HCT116 (cell line): ENCODE measurements at regions not wholly inside any gene's neighbourhood (a gene's known extent, or its start where the extent isn't known, plus 50 kb on each side); places are given as distances from the start of the nearest gene placed in this dataset.

Experiments
- ATAC-seq: fragments of 200-7000 bp; cut with Tn5 transposase; 2 replicates; pipeline ENCODE4 v1.9.1; 2020; ENCODE audit warnings: mild to moderate bottlenecking, moderate library complexity
- BruUV-seq: library from RNA; stranded (reverse); fragments of 400-500 nt; replicated peaks from 2 replicates; lab custom pipeline; 2021; lab: Mats Ljungman, UMichigan
- CTCF ChIA-PET: fragments of 300-600 bp; sonication (Branson Sonifier 250); formaldehyde crosslinking; loops from one replicate; lab custom pipeline; 2021; ENCODE audit warnings: antibody characterized with exemption; lab: Charles Lee
- POLR2A ChIA-PET: fragments of 300-600, 350-600 bp; sonication (Branson Sonifier 250); formaldehyde crosslinking; loops from one replicate; lab custom pipeline; 2021; ENCODE audit warnings: antibody characterized with exemption; lab: Charles Lee
- RAD21 ChIA-PET, 2 experiments: fragments of 300-600 bp; sonication (Branson Sonifier 250); formaldehyde crosslinking; loops; one replicate each; lab custom pipeline; 2023; ENCODE audit warnings: low total read pairs in 2 of 2; ENCODE audit not compliant: uncharacterized antibody in 2 of 2, unreplicated experiment in 2 of 2, low non-redundant PET in 1 of 2; lab: Charles Lee
- DNase-seq: peaks from one replicate; pipeline ENCODE4 v3.0.0-alpha.2; 2010; ENCODE audit warnings: low read depth, low spot score
- H2AFZ ChIP-seq: fragments of 200-600 bp; shearing (Covaris generic), sonication (generic); 2 replicates; pipeline ENCODE4 v1.6.1; 2017; ENCODE audit warnings: low read depth, mixed run types, mixed read lengths, antibody characterized with exemption, low read length; ENCODE audit not compliant: poor library complexity, severe bottlenecking
- H3K27ac ChIP-seq: 2 replicates; pipeline ENCODE4 v1.5.1; 2012; ENCODE audit warnings: low read depth, low read length
- H3K27me3 ChIP-seq: fragments of 200-600 bp; sonication (generic); 2 replicates; pipeline ENCODE4 v1.6.1; 2016; ENCODE audit warnings: mixed run types, low read length, mixed read lengths; ENCODE audit not compliant: insufficient read depth
- H3K36me3 ChIP-seq, 2 experiments: fragments of 200-500 bp in 1 of 2; fragments of 200-600 bp in 1 of 2; sonication (Bioruptor generic) in 1 of 2; sonication (generic) in 1 of 2; 2 replicates each; pipeline versions ENCODE4 v1.5.1 to v1.6.1; 2014 to 2016; ENCODE audit warnings: low read length in 2 of 2, inconsistent platforms in 1 of 2, mixed read lengths in 1 of 2, mixed run types in 1 of 2; ENCODE audit not compliant: insufficient read depth in 2 of 2, control insufficient read depth in 1 of 2
- H3K4me1 ChIP-seq, 2 experiments: fragments of 200-600 bp in 1 of 2; sonication (generic) in 1 of 2; 2 replicates each; pipeline versions ENCODE4 v1.5.1 to v1.6.1; 2012 to 2017; ENCODE audit warnings: low read length in 2 of 2, inconsistent platforms in 1 of 2, mild to moderate bottlenecking in 1 of 2, mixed read lengths in 1 of 2, mixed run types in 1 of 2, moderate library complexity in 1 of 2; ENCODE audit not compliant: insufficient read depth in 2 of 2, control insufficient read depth in 1 of 2
- H3K4me2 ChIP-seq: fragments of 200-600 bp; sonication (generic); 2 replicates; pipeline ENCODE4 v1.6.1; 2017; ENCODE audit warnings: mixed run types, low read length, mixed read lengths
- H3K4me3 ChIP-seq, 2 experiments: fragments of 200-600 bp in 1 of 2; sonication (generic) in 1 of 2; replicated peaks in 1 of 2; 2 replicates each; pipeline ENCODE4 v1.5.1; 2011 to 2016; ENCODE audit warnings: low read length in 2 of 2, control low read depth in 1 of 2, low read depth in 1 of 2, mild to moderate bottlenecking in 1 of 2, mixed read lengths in 1 of 2, mixed run types in 1 of 2
- H3K79me2 ChIP-seq: fragments of 200-600 bp; sonication (generic); 2 replicates; pipeline ENCODE4 v1.6.1; 2017; ENCODE audit warnings: mild to moderate bottlenecking, mixed run types, low read length, moderate library complexity, mixed read lengths; ENCODE audit not compliant: insufficient read depth
- H3K9ac ChIP-seq: fragments of 200-600 bp; sonication (generic); 2 replicates; pipeline ENCODE4 v1.6.1; 2016; ENCODE audit warnings: low read length, mixed read lengths
- H3K9me2 ChIP-seq: fragments of 200-600 bp; sonication (generic), shearing (Covaris generic); 2 replicates; pipeline ENCODE4 v1.6.1; 2017; ENCODE audit warnings: mixed run types, mild to moderate bottlenecking, moderate library complexity; ENCODE audit not compliant: insufficient read depth
- H3K9me3 ChIP-seq, 2 experiments: fragments of 200-500 bp in 1 of 2; fragments of 200-600 bp in 1 of 2; sonication (Bioruptor generic) in 1 of 2; sonication (generic) in 1 of 2; 2 replicates each; pipeline ENCODE4 v1.6.1; 2014 to 2017; ENCODE audit warnings: low read length in 2 of 2, mixed read lengths in 2 of 2, inconsistent platforms in 1 of 2, low read depth in 1 of 2, mild to moderate bottlenecking in 1 of 2, mixed run types in 1 of 2, moderate library complexity in 1 of 2; ENCODE audit not compliant: control insufficient read depth in 1 of 2, insufficient read depth in 1 of 2
- H4K20me1 ChIP-seq: fragments of 200-600 bp; sonication (generic), shearing (Covaris generic); 2 replicates; pipeline ENCODE4 v1.6.1; 2017; ENCODE audit warnings: mixed run types, mild to moderate bottlenecking, moderate library complexity; ENCODE audit not compliant: insufficient read depth
- ATF3 ChIP-seq: IDR thresholded peaks from 2 replicates; pipeline ENCODE4 v1.6.1; 2012
- CBX3 ChIP-seq: IDR thresholded peaks from 2 replicates; pipeline ENCODE4 v1.6.1; 2012; ENCODE audit warnings: low read depth
- CEBPB ChIP-seq: IDR thresholded peaks from 2 replicates; pipeline ENCODE4 v1.6.1; 2012; ENCODE audit warnings: low read depth
- CTCF ChIP-seq, 3 experiments: fragments of 200-600 bp in 1 of 3; sonication (generic) in 1 of 3; IDR thresholded peaks in 2 of 3; conservative IDR thresholded peaks in 1 of 3; 2 replicates each; pipeline ENCODE4 v1.5.1; 2012 to 2017; ENCODE audit warnings: low read depth in 2 of 3, low read length in 2 of 3, antibody characterized with exemption in 1 of 3, borderline replicate concordance in 1 of 3, control low read depth in 1 of 3, mild to moderate bottlenecking in 1 of 3, mixed read lengths in 1 of 3, mixed run types in 1 of 3, moderate library complexity in 1 of 3; ENCODE audit not compliant: insufficient read depth in 1 of 3
- EGR1 ChIP-seq: IDR thresholded peaks from 2 replicates; pipeline ENCODE4 v1.6.1; 2012; ENCODE audit warnings: low read depth
- ELF1 ChIP-seq: IDR thresholded peaks from 2 replicates; pipeline ENCODE4 v1.6.1; 2012; ENCODE audit warnings: low read depth, borderline replicate concordance
- EZH2 ChIP-seq: fragments of 200-600 bp; sonication (generic); IDR thresholded peaks from 2 replicates; pipeline ENCODE4 v1.6.1; 2017; ENCODE audit warnings: antibody characterized with exemption, mixed run types
- FOSL1 ChIP-seq: IDR thresholded peaks from 2 replicates; pipeline ENCODE4 v1.6.1; 2012; ENCODE audit warnings: low read depth
- JUND ChIP-seq: IDR thresholded peaks from 2 replicates; pipeline ENCODE4 v1.6.1; 2012
- MAX ChIP-seq: IDR thresholded peaks from 2 replicates; pipeline ENCODE4 v1.6.1; 2012
- POLR2AphosphoS5 ChIP-seq: IDR thresholded peaks from 2 replicates; pipeline ENCODE4 v1.6.1; 2011; ENCODE audit warnings: mild to moderate bottlenecking, low read depth, low read length, moderate library complexity
- RAD21 ChIP-seq: IDR thresholded peaks from 2 replicates; pipeline ENCODE4 v1.6.1; 2012; ENCODE audit warnings: low read depth, mild to moderate bottlenecking
- REST ChIP-seq: IDR thresholded peaks from 2 replicates; pipeline ENCODE4 v1.6.1; 2012; ENCODE audit warnings: low read depth
- SIN3A ChIP-seq: IDR thresholded peaks from 2 replicates; pipeline ENCODE4 v1.6.1; 2012; ENCODE audit warnings: low read depth
- SP1 ChIP-seq: IDR thresholded peaks from 2 replicates; pipeline ENCODE4 v1.6.1; 2012; ENCODE audit warnings: low read depth
- TCF7L2 ChIP-seq: IDR thresholded peaks from 2 replicates; pipeline ENCODE4 v1.7.0; 2011; ENCODE audit warnings: borderline replicate concordance, inconsistent platforms; ENCODE audit not compliant: insufficient read depth, insufficient read length; ENCODE audit errors: extremely low read depth
- YY1 ChIP-seq: IDR thresholded peaks from 2 replicates; pipeline ENCODE4 v1.6.1; 2011; ENCODE audit warnings: low read length, low read depth, moderate library complexity, mild to moderate bottlenecking; ENCODE audit not compliant: insufficient replicate concordance; ENCODE audit errors: extremely low read depth
- ZBTB33 ChIP-seq: IDR thresholded peaks from 2 replicates; pipeline ENCODE4 v1.6.1; 2011; ENCODE audit warnings: mild to moderate bottlenecking, low read length, moderate library complexity; ENCODE audit not compliant: insufficient replicate concordance; ENCODE audit errors: extremely low read depth
- ZNF274 ChIP-seq: fragments of 200-500 bp; sonication (Bioruptor generic); IDR thresholded peaks from 2 replicates; pipeline ENCODE4 v1.6.1; 2014; ENCODE audit warnings: mild to moderate bottlenecking, low read depth, low read length, inconsistent platforms
- intact Hi-C: fragments of 100-400 bp; cut with micrococcal nuclease; formaldehyde crosslinking; loops from 2 replicates; pipeline ENCODE4 v1.10.0; 2022

GRCh38 chr1:191620883-191621282, 537.4 kb upstream of the RGS18 start (continued):
- TF ChIP-seq REST = no peak
- no peak for TF ChIP-seq JUND
- no peak for TF ChIP-seq YY1
- no peak for TF ChIP-seq ZBTB33
- TF ChIP-seq ZNF274 = no peak
- TF ChIP-seq ATF3 = no peak
- no peak for TF ChIP-seq SP1
- TF ChIP-seq POLR2AphosphoS5 = no peak

- BruUV-seq = no TSS peak
- no peak overlapping the region for H3K9ac ChIP-seq
- no peak overlapping the region for H2AFZ ChIP-seq
- TF ChIP-seq EGR1 (no peak), ELF1 (no peak), CTCF (IDR thresholded peaks at IDR 0.05 in 2 of 3, conservative IDR thresholded peaks at IDR 0.05 in 1 of 3; ENCODE audit: borderline replicate concordance in 1 of 3, insufficient read depth in 1 of 3, low read depth in 2 of 3, low read length in 2 of 3) (no peak), CEBPB (no peak), FOSL1 (no peak), EZH2 (no peak), MAX (no peak), RAD21 (no peak), SIN3A (no peak), CBX3 (no peak), TCF7L2 (no peak), SP1 (no peak), JUND (no peak)
These were observed 534.2 kb upstream of the RGS18 start for GRCh38 chr1:191624044-191624443.

More at GRCh38 chr1:191624044-191624443, 534.2 kb upstream of the RGS18 start:
- ChIA-PET CTCF (no interaction called here), RAD21 (no interaction called here), POLR2A (no interaction called here)
- Histone ChIP-seq H3K79me2 (no peaks in the 10 kb centered on the region), H3K4me2 (no peak overlapping the region), H3K27me3 (no peaks in the 10 kb centered on the region), H3K36me3 (no peaks in the 10 kb centered on the region), H3K9me2 (no peaks in the 10 kb centered on the region; the same call in 1 of the 2 replicates), H3K27ac (no peak overlapping the region), H3K4me3 (no peak overlapping the region), H3K9me3 (no peaks in the 10 kb centered on the region), H3K4me1 (no peaks in the 10 kb centered on the region), H4K20me1 (no peaks in the 10 kb centered on the region)
- no peak for ATAC-seq
- intact Hi-C loops = no loop called here
- DNase-seq = no peak
